Effector CD8-positive, alpha-beta T cell (primary cell): ENCODE measurements at regions not wholly inside any gene's neighbourhood (a gene's known extent, or its start where the extent isn't known, plus 50 kb on each side); places are given as distances from the start of the nearest gene placed in this dataset.

Experiments
- DNase-seq: peaks from one replicate; lab custom pipeline; 2025; lab: John Stamatoyannopoulos, UW

- no peak for DNase-seq
These were observed 56.1 kb upstream of the ID3 start for GRCh38 chr1:23615423-23615822.

- DNase-seq, result no peak
These were observed 54.8 kb upstream of the ID3 start for GRCh38 chr1:23614032-23614660.

GRCh38 chr1:23613191-23614031, 54.1 kb upstream of the ID3 start:
- no peak for DNase-seq

GRCh38 chr1:23611601-23612327, 52.5 kb upstream of the ID3 start:
- DNase-seq, result no peak

GRCh38 chr1:23610677-23611076, 51.4 kb upstream of the ID3 start:
- DNase-seq, result no peak

- DNase-seq, result no peak
These were observed 50.7 kb upstream of the ID3 start for GRCh38 chr1:23609971-23610370.
